NCI-H446 (cell line): ENCODE measurements at regions not wholly inside any gene's neighbourhood (a gene's known extent, or its start where the extent isn't known, plus 50 kb on each side); places are given as distances from the start of the nearest gene placed in this dataset.

Experiments
- DNase-seq, 2 experiments: peaks; one replicate each; lab custom pipeline; 2025; lab: John Stamatoyannopoulos, UW

- peak; percentile 61 to 84 for DNase-seq
Observed at GRCh38 chr6:14964556-14965270, 281.2 kb upstream of the JARID2 start.

GRCh38 chr6:14965424-14966075 lies 280.3 kb upstream of the JARID2 start:
- DNase-seq, result no peak

DNA sequence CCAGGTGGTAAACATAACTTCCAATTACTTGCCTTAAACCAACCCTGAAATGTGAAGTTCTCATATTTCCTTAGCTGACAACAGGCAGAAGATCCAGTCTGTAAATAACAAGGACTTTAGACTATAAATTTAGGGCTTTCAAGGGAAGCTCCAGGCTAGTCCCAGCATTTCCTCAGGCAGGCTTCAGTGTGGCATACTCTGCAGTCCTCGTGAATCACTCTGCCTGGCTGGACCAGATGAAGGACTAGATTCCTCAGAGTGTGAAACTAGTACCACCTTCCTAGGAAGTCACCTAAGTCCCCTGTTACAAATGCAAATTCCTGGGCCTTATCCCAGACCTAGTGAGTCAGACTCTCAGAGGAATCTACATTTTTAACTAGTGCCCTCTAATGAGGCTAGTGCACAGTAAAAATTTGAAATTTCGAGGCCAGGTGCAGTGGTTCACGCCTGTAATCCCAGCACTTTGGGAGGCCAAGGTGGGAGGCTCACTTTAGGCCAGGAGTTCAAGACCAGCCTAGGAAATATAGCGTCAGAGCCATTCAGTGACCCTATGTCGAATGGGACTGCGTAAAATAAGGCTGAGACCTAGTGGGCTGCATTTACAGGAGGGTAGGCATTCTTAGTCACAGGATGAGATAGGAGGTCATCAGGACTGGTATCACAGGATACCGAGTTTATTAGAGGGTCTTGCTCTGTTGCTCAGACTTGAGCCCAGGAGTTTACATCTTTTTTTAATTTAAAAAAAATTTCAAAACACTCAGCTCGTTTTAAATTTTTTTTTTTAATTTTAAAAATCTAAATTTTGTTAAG lies 279.6 kb upstream of the JARID2 start:
- DNase-seq, result peak in 1 of 2 experiments; percentile 31

GRCh38 chr6:14966906-14967711 lies 278.8 kb upstream of the JARID2 start:
- no peak for DNase-seq

DNA sequence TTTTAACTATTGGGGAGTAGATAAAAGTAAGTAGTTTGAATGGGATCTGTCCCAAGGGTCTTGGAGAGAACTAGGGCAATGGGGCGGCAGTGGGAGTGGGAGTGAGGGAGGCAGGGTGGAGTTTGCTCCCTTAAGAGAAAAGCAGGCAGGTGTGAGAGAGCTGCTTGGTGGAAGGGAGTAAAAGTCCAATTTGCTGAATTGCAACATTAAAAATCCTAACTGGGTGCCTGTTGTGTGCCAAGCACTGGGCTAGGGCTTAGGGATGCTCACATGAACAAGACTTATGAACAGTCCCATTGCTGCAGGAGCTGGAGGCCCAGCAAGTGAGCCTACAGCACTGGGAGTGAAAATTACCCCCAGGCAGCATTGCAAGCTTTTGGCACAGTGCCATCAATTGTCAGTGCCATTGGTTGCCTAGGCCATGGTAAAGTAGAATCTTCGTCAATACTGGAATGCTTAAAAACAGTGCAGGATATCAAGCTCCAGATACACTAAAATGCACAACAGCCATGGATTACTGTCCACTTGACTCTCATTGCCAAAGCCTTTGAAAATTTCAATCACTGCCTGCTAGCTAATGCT lies 277.7 kb upstream of the JARID2 start:
- peak in 1 of 2 experiments; percentile 15 for DNase-seq

DNA sequence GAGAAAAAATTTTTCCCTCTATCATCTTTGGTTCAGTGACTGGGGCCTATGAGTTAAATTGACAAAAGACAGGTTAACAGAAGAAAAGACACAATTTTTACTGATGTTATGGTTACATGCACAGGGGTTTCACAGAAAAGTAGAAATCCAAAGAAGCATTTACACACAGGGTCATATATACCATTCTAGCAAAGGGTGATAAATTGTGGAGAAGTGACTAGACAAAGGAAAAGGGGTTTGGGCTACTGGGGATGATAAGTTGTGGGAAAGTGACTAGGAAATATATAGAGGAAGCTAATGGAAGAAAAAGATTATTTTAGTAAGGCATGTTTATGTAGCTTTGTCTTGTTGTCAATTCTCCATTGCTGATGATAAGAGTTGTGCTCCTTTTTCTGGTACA lies 276.7 kb upstream of the JARID2 start:
- no peak for DNase-seq

GRCh38 chr6:14972379-14973067 lies 273.3 kb upstream of the JARID2 start:
- DNase-seq, result no peak

DNA sequence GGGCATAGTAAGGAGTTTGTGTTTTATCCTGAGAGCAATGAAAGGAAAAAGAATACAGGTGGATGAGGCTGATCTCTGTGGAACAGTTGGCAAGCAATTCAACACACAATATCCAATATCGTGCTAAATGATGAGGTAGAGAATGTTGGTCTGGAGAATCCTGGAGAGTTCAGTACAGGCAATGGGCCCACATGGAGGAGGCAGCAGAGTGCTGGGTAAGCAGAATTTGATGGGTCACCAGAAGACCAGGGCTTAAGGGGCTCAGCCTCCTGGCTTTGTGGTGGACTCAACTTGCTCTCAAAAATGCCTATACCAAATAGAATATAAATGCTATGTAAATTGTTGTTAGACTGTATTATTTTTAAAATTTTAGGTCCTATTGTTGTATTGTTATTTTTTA lies 271.5 kb upstream of the JARID2 start:
- no peak for DNase-seq

DNA sequence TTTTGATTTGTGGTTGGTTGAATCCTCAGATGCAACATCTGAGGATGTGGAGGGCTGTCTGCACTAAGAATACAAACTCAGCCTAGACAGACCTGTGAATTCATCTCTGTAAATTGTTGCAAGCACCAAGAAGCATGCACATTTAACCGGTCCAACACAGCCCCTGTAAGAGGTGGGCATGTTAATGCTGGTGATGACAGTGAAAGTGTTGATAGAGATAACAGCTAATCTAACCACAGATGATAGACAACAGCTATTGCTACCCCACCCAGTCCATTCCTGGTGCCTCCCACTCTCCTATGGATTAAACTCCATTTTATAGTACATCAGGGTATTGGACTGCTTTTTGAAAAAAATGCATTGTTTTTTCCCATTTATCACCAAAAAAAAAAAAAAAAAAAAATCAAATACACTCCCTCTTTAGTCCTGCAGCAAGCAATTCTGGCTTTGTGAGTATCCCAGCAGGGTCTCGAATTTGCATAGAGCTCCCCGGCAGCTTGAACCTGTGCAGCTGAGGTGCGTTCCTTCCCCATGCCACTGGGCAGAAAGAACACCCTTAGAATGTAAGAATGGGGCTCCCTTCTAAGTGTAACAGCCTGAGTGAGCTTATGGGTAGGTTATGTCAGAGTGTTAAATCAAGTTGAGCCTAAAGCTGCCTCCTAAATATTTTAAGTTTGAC lies 270.9 kb upstream of the JARID2 start:
- no peak for DNase-seq

DNA sequence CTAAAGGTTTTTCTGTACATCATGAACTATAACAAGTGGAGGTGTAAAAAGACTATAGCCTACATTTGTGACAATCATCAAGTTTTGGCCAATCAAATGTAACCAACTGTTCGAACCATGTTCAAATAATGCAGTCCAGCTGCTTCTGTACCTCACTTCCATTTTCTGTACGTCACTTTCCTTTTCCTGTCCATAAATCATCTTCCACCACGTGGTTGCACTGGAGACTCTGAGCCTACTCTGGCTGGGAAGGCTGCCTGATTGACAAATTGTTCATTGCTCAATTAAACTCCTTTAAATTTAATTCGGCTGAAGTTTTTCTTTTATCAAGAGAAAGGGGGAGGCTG lies 270.4 kb upstream of the JARID2 start:
- no peak for DNase-seq

GRCh38 chr6:14977747-14978382 lies 268.0 kb upstream of the JARID2 start:
- DNase-seq, result no peak

DNA sequence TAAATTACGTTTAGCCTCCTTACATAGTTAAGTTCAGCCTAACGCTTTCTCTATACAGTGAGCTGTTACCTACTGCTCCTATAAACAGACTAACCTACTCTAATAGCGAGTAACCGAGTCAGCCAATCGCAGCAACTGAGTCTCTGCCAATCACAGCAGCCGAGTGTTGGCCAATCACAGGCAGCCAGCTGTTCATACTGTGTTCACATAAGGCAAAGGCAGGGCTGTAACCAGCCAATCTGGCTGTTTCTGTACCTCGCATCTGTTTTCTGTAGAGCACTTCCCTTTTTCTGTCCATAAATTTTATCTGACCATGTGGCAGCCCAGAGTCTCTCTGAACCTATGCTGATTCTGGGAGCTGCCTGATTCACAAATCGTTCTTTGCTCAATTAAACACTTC lies 263.9 kb upstream of the JARID2 start:
- DNase-seq, result peak in 1 of 2 experiments; percentile 2

GRCh38 chr6:14983599-14984518 lies 262.0 kb upstream of the JARID2 start:
- no peak for DNase-seq

DNA sequence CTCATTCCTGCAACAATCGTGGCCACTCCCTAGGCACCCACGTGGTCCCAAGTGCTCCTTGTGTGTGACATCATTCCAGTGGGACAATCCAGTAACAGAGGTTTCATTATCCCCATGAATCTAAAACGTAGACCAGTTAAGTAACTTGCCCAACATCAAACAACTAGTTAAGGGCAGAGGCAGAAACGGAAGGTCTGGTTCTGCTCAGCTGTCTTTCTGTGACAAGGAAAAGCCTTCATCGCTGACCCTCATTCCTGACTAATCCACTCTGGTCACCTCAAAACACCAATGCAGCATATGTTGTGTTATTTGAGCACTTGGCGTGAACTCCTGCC lies 261.4 kb upstream of the JARID2 start:
- DNase-seq, result no peak

DNA sequence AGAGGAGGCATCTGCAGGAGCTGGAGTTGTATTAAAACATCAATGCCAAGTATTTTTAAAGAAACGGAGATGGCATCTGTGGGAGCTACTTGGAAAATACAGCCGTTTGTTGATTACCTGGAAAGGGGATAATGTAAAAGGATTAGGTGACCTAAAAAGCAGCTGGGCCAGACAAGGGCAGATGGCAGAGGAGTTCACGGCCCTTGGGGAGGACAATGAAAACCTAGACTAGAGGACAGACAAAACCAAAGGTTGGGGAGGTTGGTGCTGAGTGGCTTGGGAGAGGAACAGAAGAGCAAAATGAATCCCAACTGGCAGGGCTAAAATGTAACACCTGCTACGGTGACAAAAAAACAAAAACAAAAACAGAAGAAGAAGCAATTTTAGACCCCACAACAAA lies 260.5 kb upstream of the JARID2 start:
- DNase-seq, result no peak

DNA sequence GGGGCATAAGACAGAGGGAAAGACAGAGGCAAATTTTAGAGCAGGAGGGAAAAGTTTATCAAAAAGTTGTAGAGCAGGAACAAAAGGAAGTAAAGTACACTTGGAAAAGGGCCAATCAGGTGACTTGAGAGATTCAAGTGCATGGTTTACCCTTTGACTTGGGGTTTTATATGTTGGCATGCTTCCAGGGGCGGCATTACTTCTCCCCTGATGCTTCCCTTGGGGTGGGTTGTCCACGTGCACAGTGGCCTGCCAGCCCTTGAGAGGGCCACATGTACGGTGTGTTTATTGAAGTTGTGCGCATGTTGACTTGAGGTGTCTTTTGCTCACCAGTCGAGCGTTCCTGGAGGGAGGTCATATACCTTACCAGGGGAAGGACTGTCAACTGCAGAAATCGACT lies 259.5 kb upstream of the JARID2 start:
- DNase-seq, result no peak

DNA sequence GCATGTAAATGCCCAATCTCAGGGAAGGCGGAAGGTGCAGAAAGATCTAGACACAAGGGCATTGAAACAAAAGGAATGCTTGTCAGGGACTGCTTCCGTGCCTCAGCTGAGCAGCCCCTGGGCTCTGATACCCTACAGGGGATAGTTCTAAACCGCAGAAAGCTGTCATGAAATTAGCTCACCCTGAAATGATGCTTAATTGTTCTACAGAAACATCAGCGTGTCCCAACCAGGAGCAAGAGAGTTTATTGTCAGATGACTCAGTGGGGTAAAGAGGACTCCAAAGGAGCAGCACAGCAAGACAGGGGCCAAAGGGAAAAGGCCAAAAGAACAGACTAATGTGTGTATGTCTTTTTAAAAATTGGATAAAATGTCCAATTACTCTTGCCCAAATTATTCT lies 258.4 kb upstream of the JARID2 start:
- no peak for DNase-seq

- no peak for DNase-seq
Observed at GRCh38 chr6:14992382-14992781, 253.5 kb upstream of the JARID2 start.

GRCh38 chr6:14995208-14995607 lies 250.7 kb upstream of the JARID2 start:
- DNase-seq, result no peak
